CD4-positive, alpha-beta T cell (primary cell): ENCODE measurements at regions not wholly inside any gene's neighbourhood (a gene's known extent, or its start where the extent isn't known, plus 50 kb on each side); places are given as distances from the start of the nearest gene placed in this dataset.

Experiments used
- ATAC-seq: fragments of 200-7000 bp; cut with Tn5 transposase; one replicate; pipeline ENCODE4 v1.10.0; 2022; ENCODE audit warnings: mild to moderate bottlenecking; ENCODE audit not compliant: poor library complexity
- CTCF ChIA-PET: fragments of 350-600 bp; sonication (Branson Sonifier 250); formaldehyde crosslinking; loops from one replicate; lab custom pipeline; 2021; ENCODE audit warnings: antibody characterized with exemption, inconsistent platforms; lab: Charles Lee
- POLR2A ChIA-PET: fragments of 350-600 bp; sonication (Branson Sonifier 250); formaldehyde crosslinking; loops from one replicate; lab custom pipeline; 2021; ENCODE audit warnings: antibody characterized with exemption, inconsistent platforms; lab: Charles Lee
- DNase-seq, 14 experiments: peaks; one replicate each; pipeline ENCODE4 v3.0.0-alpha.2; 2013 to 2020; ENCODE audit warnings: mixed read lengths in 2 of 14
- H3K27ac ChIP-seq, 2 donors: one replicate each; pipeline versions ENCODE4 v1.5.1 to v1.7.0; 2013; ENCODE audit warnings: low read length in 2 of 2, low read depth in 1 of 2, mild to moderate bottlenecking in 1 of 2
- H3K27me3 ChIP-seq, 2 experiments: 1 replicate in 1 of 2; 2 replicates in 1 of 2; pipeline versions ENCODE4 v1.6.1 to v1.7.0; 2013; ENCODE audit warnings: low read length in 2 of 2, control low read depth in 1 of 2, mild to moderate bottlenecking in 1 of 2, moderate library complexity in 1 of 2; ENCODE audit not compliant: insufficient read depth in 2 of 2, control insufficient read depth in 1 of 2
- H3K36me3 ChIP-seq: one replicate; pipeline ENCODE4 v1.6.1; 2013; ENCODE audit warnings: low read length, control low read depth; ENCODE audit not compliant: insufficient read depth
- H3K4me1 ChIP-seq: one replicate; pipeline ENCODE4 v1.6.1; 2013; ENCODE audit warnings: low read length, control low read depth; ENCODE audit not compliant: insufficient read depth
- H3K4me3 ChIP-seq: one replicate; pipeline ENCODE4 v1.5.1; 2013; ENCODE audit warnings: mild to moderate bottlenecking, low read length, moderate library complexity
- H3K9me3 ChIP-seq, 2 experiments: 1 replicate in 1 of 2; 2 replicates in 1 of 2; pipeline versions ENCODE4 v1.6.1 to v1.7.0; 2013; ENCODE audit warnings: low read length in 2 of 2, mild to moderate bottlenecking in 2 of 2, control low read depth in 1 of 2, moderate library complexity in 1 of 2; ENCODE audit not compliant: control insufficient read depth in 1 of 2, insufficient read depth in 1 of 2
- H3K27ac Mint-ChIP-seq: one replicate; pipeline ENCODE4 v1.8.0; 2020; ENCODE audit warnings: mixed read lengths
- H3K27me3 Mint-ChIP-seq: one replicate; pipeline ENCODE4 v1.8.0; 2021; ENCODE audit warnings: mixed read lengths
- H3K36me3 Mint-ChIP-seq: one replicate; pipeline ENCODE4 v1.8.0; 2021; ENCODE audit warnings: low read depth, mixed read lengths
- H3K4me1 Mint-ChIP-seq: one replicate; pipeline ENCODE4 v1.8.0; 2021; ENCODE audit warnings: low read depth, mixed read lengths
- H3K4me3 Mint-ChIP-seq: one replicate; pipeline ENCODE4 v1.8.0; 2020; ENCODE audit warnings: mild to moderate bottlenecking, mixed read lengths
- H3K9me3 Mint-ChIP-seq: one replicate; pipeline ENCODE4 v1.8.0; 2020; ENCODE audit warnings: mixed read lengths
- intact Hi-C, 2 experiments: fragments of 100-400 bp; cut with DNase I in 1 of 2; cut with micrococcal nuclease in 1 of 2; formaldehyde crosslinking; loops; one replicate each; pipeline versions ENCODE4 v1.15.1 to v1.9.0; 2023 to 2025; cut with DNase I, micrococcal nuclease
- TF ChIP-seq, protein P1 (sequence below): fragments of 200-600 bp; IDR thresholded peaks from one replicate; pipeline ENCODE4 v1.8.0; 2022; ENCODE audit warnings: antibody characterized with exemption, mild to moderate bottlenecking

GRCh38 chr2:116674188-116674587, 1140.3 kb upstream of the DDX18 start:
- H3K27ac ChIP-seq: no peak overlapping the region
- TF ChIP-seq, protein P1, sequence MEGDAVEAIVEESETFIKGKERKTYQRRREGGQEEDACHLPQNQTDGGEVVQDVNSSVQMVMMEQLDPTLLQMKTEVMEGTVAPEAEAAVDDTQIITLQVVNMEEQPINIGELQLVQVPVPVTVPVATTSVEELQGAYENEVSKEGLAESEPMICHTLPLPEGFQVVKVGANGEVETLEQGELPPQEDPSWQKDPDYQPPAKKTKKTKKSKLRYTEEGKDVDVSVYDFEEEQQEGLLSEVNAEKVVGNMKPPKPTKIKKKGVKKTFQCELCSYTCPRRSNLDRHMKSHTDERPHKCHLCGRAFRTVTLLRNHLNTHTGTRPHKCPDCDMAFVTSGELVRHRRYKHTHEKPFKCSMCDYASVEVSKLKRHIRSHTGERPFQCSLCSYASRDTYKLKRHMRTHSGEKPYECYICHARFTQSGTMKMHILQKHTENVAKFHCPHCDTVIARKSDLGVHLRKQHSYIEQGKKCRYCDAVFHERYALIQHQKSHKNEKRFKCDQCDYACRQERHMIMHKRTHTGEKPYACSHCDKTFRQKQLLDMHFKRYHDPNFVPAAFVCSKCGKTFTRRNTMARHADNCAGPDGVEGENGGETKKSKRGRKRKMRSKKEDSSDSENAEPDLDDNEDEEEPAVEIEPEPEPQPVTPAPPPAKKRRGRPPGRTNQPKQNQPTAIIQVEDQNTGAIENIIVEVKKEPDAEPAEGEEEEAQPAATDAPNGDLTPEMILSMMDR: no peak
- Mint-ChIP-seq H3K4me1 (no peaks in the 10 kb centered on the region), H3K27ac (no peak overlapping the region), H3K36me3 (no peaks in the 10 kb centered on the region), H3K4me3 (no peak overlapping the region), H3K9me3 (peaks cover 10% of the 10 kb centered on the region), H3K27me3 (no peaks in the 10 kb centered on the region)
- POLR2A ChIA-PET: no interaction called here
- DNase-seq (no peak), ATAC-seq (no peak)
- H3K9me3 ChIP-seq: peaks cover 0 to 6% of the 10 kb centered on the region in 2 experiments
- intact Hi-C loops: no loop called here
- H3K36me3 ChIP-seq: no peaks in the 10 kb centered on the region
- H3K4me3 ChIP-seq: no peak overlapping the region
- H3K4me1 ChIP-seq: no peaks in the 10 kb centered on the region
- CTCF ChIA-PET: no interaction called here
- H3K27me3 ChIP-seq: no peaks in the 10 kb centered on the region

DNA sequence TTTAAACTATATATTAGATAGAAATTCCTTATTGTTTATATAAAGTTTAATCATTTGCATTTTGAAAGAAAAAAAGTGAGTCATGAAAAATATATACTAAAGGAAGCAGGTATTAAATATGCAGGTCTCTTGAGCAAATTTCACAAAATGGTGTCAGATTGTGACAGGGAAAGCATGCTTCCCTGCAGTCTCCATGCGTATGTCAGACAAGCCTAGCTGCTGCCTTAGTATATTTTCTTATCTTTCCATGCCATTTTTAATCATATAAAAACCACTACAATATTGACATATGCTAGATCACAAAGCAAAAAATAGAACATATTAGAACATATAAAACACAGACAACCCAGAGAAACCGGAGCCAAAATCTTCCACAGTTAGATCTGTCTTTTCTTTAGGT, 1137.7 kb upstream of the DDX18 start:
- CTCF ChIA-PET: no interaction called here
- Mint-ChIP-seq H3K36me3 (no peaks in the 10 kb centered on the region), H3K4me3 (no peak overlapping the region), H3K27me3 (no peaks in the 10 kb centered on the region), H3K27ac (no peak overlapping the region), H3K9me3 (peaks cover 10% of the 10 kb centered on the region), H3K4me1 (no peaks in the 10 kb centered on the region)
- no peaks in the 10 kb centered on the region for H3K36me3 ChIP-seq
- intact Hi-C loops: no loop called here
- H3K4me3 ChIP-seq: no peak overlapping the region
- H3K4me1 ChIP-seq: no peaks in the 10 kb centered on the region
- DNase-seq: no peak
- POLR2A ChIA-PET: no interaction called here
- H3K27ac ChIP-seq: no peak overlapping the region
- TF ChIP-seq, protein P1: no peak
- no peak for ATAC-seq
- peaks cover under 1 to 5% of the 10 kb centered on the region in 2 experiments for H3K9me3 ChIP-seq
- H3K27me3 ChIP-seq: no peaks in the 10 kb centered on the region

DNA sequence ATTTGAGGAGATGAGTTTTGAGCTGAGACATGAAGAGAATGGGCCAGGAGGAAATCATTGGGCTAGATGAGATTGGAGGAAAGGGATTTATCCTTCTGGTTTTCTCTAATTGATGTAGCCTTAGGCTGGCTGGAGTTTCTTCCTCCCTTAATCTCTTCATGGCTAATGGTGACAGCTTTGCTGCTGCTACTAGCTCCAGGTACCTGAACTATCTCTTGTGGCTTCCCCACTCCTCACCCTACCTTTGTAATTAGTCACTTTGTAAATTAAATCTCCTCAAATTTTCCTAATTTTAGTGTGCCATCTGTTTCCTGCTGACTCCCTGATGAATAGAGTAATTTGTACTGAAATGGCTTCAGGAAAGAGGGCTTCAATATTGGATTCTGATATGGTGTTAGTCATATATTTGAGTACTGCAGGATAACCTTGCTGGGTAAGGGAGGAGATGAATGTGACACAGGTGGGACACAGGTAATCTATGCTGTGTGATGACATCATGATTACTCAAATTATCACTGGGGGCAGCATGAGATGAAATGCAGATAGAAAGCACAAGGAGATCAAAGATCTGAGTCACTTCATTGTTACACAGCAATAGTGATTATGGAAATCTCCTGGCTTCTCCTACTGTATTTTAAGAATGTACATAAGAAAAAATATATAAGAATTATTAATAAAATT, 1134.1 kb upstream of the DDX18 start:
- H3K36me3 Mint-ChIP-seq: no peaks in the 10 kb centered on the region
- TF ChIP-seq, protein P1: no peak
- intact Hi-C loops: no loop called here
- no peak overlapping the region for H3K27ac Mint-ChIP-seq
- CTCF ChIA-PET: no interaction called here
- POLR2A ChIA-PET: no interaction called here
- H3K9me3 Mint-ChIP-seq: peaks cover 7% of the 10 kb centered on the region
- ATAC-seq (no peak), DNase-seq (no peak)
- no peak overlapping the region for H3K27ac ChIP-seq
- H3K4me1 ChIP-seq: no peaks in the 10 kb centered on the region
- H3K4me3 ChIP-seq: no peak overlapping the region
- no peak overlapping the region for H3K4me3 Mint-ChIP-seq
- H3K27me3 ChIP-seq: no peaks in the 10 kb centered on the region
- no peaks in the 10 kb centered on the region for H3K27me3 Mint-ChIP-seq
- H3K36me3 ChIP-seq: no peaks in the 10 kb centered on the region
- peaks cover 0 to 5% of the 10 kb centered on the region in 2 experiments for H3K9me3 ChIP-seq
- H3K4me1 Mint-ChIP-seq: no peaks in the 10 kb centered on the region
